Tibial nerve (tissue), 4 donors: ENCODE measurements at regions not wholly inside any gene's neighbourhood (a gene's known extent, or its start where the extent isn't known, plus 50 kb on each side); places are given as distances from the start of the nearest gene placed in this dataset.
"Not testable (repeated sequence)": the region's sequence is repeated elsewhere in the genome, so short reads cannot be mapped to it uniquely, and the experiment has no call there.

Experiments
- CTCF ChIP-seq, 5 experiments: fragments of 200-600 bp in 3 of 5; fragments of 450-650 bp in 2 of 5; sonication (generic) in 3 of 5; IDR thresholded peaks; one replicate each; pipeline ENCODE4 v1.5.1; 2016 to 2019; ENCODE audit warnings: antibody characterized with exemption in 5 of 5, mild to moderate bottlenecking in 3 of 5, moderate library complexity in 2 of 5
- EP300 ChIP-seq, 2 donors: sonication (generic); formaldehyde crosslinking; IDR thresholded peaks; one replicate each; pipeline ENCODE4 v1.6.1; 2017; ENCODE audit warnings: antibody characterized with exemption in 2 of 2, mild to moderate bottlenecking in 1 of 2
- POLR2A ChIP-seq, 2 donors: fragments of 450-650 bp; IDR thresholded peaks; one replicate each; pipeline ENCODE4 v1.6.1; 2017; ENCODE audit warnings: antibody characterized with exemption in 2 of 2, mild to moderate bottlenecking in 2 of 2, moderate library complexity in 2 of 2

- TF ChIP-seq POLR2A, CTCF, EP300 (IDR thresholded peaks at IDR 0.05): not testable (repeated sequence)
These were observed 596.3 kb upstream of the EPHA5 start for GRCh38 chr4:66266554-66266953.
